Activated effector memory CD4-positive, alpha-beta T cell treated with anti-CD3 and anti-CD28 coated beads, Interleukin-2, amount 50 U/mL, for 16 hours (primary cell): ENCODE measurements at regions not wholly inside any gene's neighbourhood (a gene's known extent, or its start where the extent isn't known, plus 50 kb on each side); places are given as distances from the start of the nearest gene placed in this dataset.
"Not testable (repeated sequence)": the region's sequence is repeated elsewhere in the genome, so short reads cannot be mapped to it uniquely, and the experiment has no call there.

Experiments
- DNase-seq: peaks from one replicate; pipeline ENCODE4 v3.0.0-alpha.2; 2020

- no peak for DNase-seq
Measured at GRCh38 chr5:127216898-127217675, 73.5 kb upstream of the MEGF10 start.

- not testable (repeated sequence) for DNase-seq
Measured at GRCh38 chr5:127221936-127222335, 68.7 kb upstream of the MEGF10 start.

- not testable (repeated sequence) for DNase-seq
Measured at GRCh38 chr5:127222571-127223156, 67.9 kb upstream of the MEGF10 start.

- no peak for DNase-seq
Measured at GRCh38 chr5:127223256-127223974, 67.2 kb upstream of the MEGF10 start.

DNA sequence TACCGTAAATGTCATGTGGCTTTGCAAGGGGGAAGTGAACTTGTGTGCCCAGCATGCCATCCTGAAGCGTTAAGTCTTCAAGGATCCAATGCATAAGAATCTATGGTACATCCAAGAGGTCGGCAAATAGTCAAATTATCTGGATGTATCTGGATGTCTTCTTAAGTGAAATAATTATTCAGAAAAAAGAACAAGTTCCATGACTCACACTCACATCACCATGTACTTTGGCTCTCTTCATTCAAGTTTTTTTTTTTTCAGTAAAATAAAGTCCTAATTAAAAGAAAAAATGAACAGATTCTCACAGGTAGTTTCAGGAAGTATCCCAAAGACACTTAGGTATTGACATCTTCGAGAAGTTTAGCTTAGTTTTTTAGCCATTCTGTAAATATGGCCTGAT lies 62.7 kb upstream of the MEGF10 start:
- no peak for DNase-seq

DNA sequence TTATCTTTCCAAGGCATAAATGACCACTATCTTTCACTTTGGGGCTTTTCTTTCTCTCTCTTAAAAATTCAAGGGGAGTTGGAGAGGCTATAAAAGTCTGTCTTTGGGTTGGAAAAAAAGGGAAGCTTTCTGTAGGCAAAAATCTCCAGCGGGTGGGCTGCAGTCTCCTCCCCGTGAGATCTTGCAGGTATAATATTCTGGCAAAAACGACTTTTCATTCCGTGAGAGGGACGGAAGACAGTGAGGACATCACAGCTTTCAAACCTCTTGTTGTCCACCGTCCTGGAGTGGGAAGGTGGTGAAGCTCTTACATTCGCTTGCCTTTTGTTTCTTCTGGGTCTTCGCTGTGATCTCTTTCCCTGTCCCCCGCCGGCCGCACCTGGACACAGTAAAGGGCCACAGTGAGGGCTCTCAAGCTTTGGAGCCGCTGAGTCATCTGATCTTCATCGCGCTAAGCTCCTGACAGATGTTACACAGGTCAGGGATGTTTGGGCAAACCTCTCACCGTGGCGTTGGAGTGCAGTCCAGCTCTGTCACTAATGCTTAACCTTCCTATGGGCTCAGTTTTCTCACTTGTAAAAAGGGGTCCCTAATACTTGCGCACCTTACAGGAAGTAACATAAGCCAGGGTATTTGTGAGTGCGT lies 61.9 kb upstream of the MEGF10 start:
- no peak for DNase-seq

GRCh38 chr5:127229185-127229889 lies 61.3 kb upstream of the MEGF10 start:
- peak; percentile 79 for DNase-seq

GRCh38 chr5:127231118-127231517 lies 59.5 kb upstream of the MEGF10 start:
- DNase-seq, result no peak

DNA sequence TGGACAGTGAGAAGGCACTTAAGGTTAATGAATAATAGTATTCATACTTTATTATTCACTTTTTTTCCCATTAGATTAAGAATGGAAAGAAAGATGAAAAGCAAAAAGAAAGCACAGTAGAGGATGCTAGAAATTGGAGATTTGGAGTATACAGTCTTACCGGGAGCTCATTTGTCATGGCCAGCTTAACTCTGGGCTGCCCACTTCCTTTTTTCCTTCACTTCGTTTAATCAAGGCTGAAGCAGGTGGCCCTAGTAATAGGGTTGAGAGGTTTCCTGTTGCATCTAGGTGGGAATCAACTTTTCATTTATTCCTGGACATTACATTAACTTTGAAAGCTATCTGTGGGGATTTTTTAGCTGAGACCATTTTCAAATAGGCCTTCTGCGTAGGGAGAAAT lies 57.0 kb upstream of the MEGF10 start:
- DNase-seq, result no peak

- DNase-seq, result no peak
Measured at GRCh38 chr5:127235136-127235535, 55.5 kb upstream of the MEGF10 start.

DNA sequence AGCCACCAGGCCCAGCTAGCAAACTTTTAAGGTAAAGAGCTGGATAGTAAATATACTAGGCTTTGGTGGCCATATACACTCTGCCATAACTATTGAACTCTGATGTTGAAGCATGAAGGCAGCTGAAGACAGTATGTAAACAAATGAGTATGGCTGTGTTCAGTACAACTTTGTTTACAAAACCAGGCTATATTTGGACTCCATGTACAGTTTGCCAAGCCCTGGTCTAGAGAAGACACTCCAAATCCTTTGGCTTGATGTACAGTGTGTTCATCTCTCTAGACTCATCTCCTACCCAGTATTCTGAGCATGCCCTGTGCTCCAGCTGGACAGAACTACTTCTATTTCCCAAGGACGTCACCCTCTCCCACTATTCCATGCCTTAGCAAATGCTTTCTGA lies 54.3 kb upstream of the MEGF10 start:
- DNase-seq, result no peak
